Neural progenitor cell (in vitro differentiated cells): ENCODE measurements at regions not wholly inside any gene's neighbourhood (a gene's known extent, or its start where the extent isn't known, plus 50 kb on each side); places are given as distances from the start of the nearest gene placed in this dataset.

ENCODE experiments used
- CTCF ChIP-seq: fragments of 200-600 bp; sonication (generic); IDR thresholded peaks from 2 replicates; pipeline ENCODE4 v1.5.1; 2017; ENCODE audit warnings: antibody characterized with exemption, mild to moderate bottlenecking
- EZH2phosphoT487 ChIP-seq: fragments of 200-600 bp; sonication (generic); IDR thresholded peaks from 2 replicates; pipeline ENCODE4 v1.6.1; 2017; ENCODE audit warnings: antibody characterized with exemption

GRCh38 chr12:31210541-31210940 lies 115.4 kb downstream of the SINHCAF start:
- no peak for TF ChIP-seq CTCF
- TF ChIP-seq EZH2phosphoT487, result no peak
